Fibroblast of pulmonary artery (primary cell): ENCODE measurements at regions not wholly inside any gene's neighbourhood (a gene's known extent, or its start where the extent isn't known, plus 50 kb on each side); places are given as distances from the start of the nearest gene placed in this dataset.

Experiments
- DNase-seq: peaks from one replicate; pipeline ENCODE4 v3.0.0-alpha.2; 2010; ENCODE audit warnings: low read depth
- H3K4me3 ChIP-seq: replicated peaks from 2 replicates; pipeline ENCODE4 v1.5.1; 2011; ENCODE audit warnings: low read depth, mild to moderate bottlenecking, control low read depth, low read length, moderate library complexity
- TF ChIP-seq, protein P1 (sequence below): IDR thresholded peaks from 2 replicates; pipeline ENCODE4 v1.5.1; 2011; ENCODE audit warnings: mild to moderate bottlenecking, control low read depth, low read length, inconsistent platforms; ENCODE audit errors: missing control alignments

- H3K4me3 ChIP-seq = no peak overlapping the region
- TF ChIP-seq, protein P1, sequence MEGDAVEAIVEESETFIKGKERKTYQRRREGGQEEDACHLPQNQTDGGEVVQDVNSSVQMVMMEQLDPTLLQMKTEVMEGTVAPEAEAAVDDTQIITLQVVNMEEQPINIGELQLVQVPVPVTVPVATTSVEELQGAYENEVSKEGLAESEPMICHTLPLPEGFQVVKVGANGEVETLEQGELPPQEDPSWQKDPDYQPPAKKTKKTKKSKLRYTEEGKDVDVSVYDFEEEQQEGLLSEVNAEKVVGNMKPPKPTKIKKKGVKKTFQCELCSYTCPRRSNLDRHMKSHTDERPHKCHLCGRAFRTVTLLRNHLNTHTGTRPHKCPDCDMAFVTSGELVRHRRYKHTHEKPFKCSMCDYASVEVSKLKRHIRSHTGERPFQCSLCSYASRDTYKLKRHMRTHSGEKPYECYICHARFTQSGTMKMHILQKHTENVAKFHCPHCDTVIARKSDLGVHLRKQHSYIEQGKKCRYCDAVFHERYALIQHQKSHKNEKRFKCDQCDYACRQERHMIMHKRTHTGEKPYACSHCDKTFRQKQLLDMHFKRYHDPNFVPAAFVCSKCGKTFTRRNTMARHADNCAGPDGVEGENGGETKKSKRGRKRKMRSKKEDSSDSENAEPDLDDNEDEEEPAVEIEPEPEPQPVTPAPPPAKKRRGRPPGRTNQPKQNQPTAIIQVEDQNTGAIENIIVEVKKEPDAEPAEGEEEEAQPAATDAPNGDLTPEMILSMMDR = no peak
- no peak for DNase-seq
These were observed 134.9 kb upstream of the HSD17B12 start for GRCh38 chr11:43545610-43546009.

GRCh38 chr11:43546561-43547429 lies 133.7 kb upstream of the HSD17B12 start:
- H3K4me3 ChIP-seq = no peak overlapping the region
- TF ChIP-seq, protein P1 = no peak
- no peak for DNase-seq

- TF ChIP-seq, protein P1 = no peak
- no peak overlapping the region for H3K4me3 ChIP-seq
- DNase-seq = no peak
These were observed 133.1 kb upstream of the HSD17B12 start for GRCh38 chr11:43547430-43547831.

DNA sequence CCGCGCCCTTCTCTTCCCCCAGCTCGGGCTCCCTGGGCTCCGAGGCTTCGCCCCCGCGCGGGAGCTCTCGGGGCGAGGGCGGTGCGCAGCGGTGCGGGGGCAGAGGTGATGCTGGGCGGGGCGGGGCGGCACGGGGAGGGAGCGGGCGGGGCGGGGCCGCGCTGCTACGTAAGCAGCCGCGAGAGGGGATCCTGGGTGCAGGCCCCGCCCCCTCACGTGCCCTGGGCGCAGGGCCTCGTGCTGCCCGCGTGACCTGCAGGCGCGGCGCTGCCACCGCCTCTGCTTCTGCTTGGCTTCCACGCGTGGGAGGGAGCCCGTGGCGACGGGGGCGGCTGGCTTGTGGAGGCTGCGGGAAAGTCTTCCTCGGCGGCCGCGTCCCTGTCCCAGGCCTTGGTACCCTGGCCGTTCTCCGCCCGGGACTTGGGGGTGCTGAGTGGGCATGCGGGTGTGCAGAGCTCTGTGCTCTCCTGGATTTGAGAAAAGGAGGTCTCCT lies 132.6 kb upstream of the HSD17B12 start:
- H3K4me3 ChIP-seq = no peak overlapping the region
- TF ChIP-seq, protein P1 = no peak
- no peak for DNase-seq

DNA sequence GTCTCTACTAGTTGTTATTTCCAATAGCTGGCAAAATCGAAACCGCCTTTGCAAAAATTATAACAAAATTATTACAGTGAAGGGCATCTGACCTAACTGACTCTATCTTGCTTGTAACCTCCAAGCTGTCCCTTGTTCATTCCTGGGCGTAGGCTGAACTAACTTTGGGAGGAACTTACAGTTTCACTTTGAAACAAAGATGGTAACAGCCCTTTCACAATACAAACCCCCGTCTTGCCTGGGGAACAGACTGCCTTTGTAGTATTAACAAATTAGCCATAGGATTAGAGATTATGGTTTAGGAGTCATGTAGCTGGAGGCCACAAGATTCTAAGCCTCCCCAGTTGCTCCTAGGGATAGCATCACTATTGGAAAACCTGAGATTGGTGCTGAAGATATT lies 131.6 kb upstream of the HSD17B12 start:
- no peak for DNase-seq
- no peak overlapping the region for H3K4me3 ChIP-seq
- TF ChIP-seq, protein P1 = no peak

DNA sequence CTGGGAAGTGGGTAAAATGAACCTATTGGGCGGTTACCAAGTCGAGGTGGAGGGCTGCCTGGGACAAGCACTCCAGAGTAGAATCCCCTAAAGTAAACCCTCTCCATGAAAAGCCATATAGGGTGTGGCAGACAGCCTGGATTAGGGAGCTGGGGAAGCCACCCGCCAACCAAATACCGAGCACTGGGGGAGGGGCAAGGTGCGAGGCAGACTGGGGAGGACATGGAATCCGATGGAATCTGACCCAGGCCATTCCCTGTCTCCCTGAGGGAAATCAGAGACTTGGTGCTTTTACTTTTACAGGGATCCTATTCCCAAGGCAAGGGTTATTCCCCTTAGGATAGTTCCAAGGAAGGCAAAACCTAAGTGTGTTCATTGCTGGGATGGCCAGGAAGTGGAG lies 130.9 kb upstream of the HSD17B12 start:
- DNase-seq = no peak
- TF ChIP-seq, protein P1 = no peak

More for the DNA sequence above, 130.9 kb upstream of the HSD17B12 start:
- H3K4me3 ChIP-seq = no peak overlapping the region
